DND-41 (cell line): ENCODE measurements at regions not wholly inside any gene's neighbourhood (a gene's known extent, or its start where the extent isn't known, plus 50 kb on each side); places are given as distances from the start of the nearest gene placed in this dataset.

Source experiments
- CTCF ChIP-seq: IDR thresholded peaks from 2 replicates; pipeline ENCODE4 v1.5.1; 2012; ENCODE audit warnings: borderline replicate concordance, low read length, moderate library complexity, mild to moderate bottlenecking; ENCODE audit not compliant: poor library complexity, severe bottlenecking; ENCODE audit errors: extremely low read depth
- EZH2 ChIP-seq: IDR thresholded peaks from 3 replicates; pipeline ENCODE4 v1.6.1; 2012; ENCODE audit warnings: borderline replicate concordance, low read depth, mild to moderate bottlenecking, moderate library complexity, low read length, inconsistent platforms; ENCODE audit not compliant: severe bottlenecking

DNA sequence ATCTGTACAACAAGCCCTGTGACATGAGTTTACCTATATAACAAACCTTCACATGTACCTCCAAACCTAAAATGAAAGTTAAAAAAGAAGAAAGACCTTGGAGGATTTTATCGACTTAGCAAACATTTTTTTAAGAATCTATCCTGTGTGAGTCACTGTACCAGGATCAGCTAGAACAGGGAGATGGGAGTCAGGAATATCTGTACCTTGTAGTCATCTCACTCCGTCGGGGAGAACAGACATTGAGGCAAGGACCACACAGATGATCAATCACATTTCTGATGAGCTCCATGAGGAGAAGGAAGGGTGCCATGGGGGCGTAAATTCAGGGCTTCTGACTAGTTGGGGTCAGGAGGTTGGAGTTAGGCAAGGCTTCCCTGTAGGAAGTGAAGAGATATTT lies 310.6 kb downstream of the VRK1 start:
- no peak for TF ChIP-seq CTCF
- no peak for TF ChIP-seq EZH2
